ENCODE measurements at regions not wholly inside any gene's neighbourhood (a gene's known extent, or its start where the extent isn't known, plus 50 kb on each side); places are given as distances from the start of the nearest gene placed in this dataset.

DNA sequence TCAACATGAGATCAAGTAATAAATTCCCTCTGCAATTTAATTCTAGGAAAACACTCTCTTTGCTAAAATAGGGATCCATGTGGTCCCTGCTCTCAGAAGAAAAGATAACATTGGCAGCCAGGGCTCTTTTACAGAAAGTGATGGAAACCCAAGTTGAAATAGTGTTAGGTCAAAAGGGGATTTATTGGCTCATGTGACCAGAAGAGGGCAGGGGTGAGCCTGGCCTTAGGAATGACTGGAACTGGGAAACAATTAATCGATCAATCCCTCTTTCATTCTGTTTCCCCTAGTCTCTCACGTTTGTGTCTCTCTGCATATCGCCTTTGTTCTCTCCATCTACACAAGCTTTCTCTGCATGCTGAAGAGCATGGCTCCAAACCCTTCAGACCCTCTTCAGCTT, 58.3 kb upstream of the ALDH1B1 start:
- intact Hi-C loops (cut with DNase I; ENCODE audit: low total_unique reads) = no loop called here
- TF ChIP-seq POLR2AphosphoS5 (IDR thresholded peaks at IDR 0.05) (no peak), POLR2A (IDR thresholded peaks at IDR 0.05) (no peak)
- TF ChIP-seq, protein P1, sequence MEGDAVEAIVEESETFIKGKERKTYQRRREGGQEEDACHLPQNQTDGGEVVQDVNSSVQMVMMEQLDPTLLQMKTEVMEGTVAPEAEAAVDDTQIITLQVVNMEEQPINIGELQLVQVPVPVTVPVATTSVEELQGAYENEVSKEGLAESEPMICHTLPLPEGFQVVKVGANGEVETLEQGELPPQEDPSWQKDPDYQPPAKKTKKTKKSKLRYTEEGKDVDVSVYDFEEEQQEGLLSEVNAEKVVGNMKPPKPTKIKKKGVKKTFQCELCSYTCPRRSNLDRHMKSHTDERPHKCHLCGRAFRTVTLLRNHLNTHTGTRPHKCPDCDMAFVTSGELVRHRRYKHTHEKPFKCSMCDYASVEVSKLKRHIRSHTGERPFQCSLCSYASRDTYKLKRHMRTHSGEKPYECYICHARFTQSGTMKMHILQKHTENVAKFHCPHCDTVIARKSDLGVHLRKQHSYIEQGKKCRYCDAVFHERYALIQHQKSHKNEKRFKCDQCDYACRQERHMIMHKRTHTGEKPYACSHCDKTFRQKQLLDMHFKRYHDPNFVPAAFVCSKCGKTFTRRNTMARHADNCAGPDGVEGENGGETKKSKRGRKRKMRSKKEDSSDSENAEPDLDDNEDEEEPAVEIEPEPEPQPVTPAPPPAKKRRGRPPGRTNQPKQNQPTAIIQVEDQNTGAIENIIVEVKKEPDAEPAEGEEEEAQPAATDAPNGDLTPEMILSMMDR (IDR thresholded peaks at IDR 0.05 in 8 of 11, conservative IDR thresholded peaks at IDR 0.05 in 3 of 11) = no peak
- Histone ChIP-seq H3K27ac (no peak overlapping the region), H3K9me3 (no peaks in the 10 kb centered on the region), H3K36me3 (no peaks in the 10 kb centered on the region), H3K4me3 (no peak overlapping the region), H3K27me3 (replicated peaks in 1 of 7) (no peaks in the 10 kb centered on the region), H3K4me1 (peaks cover 0 to 4% (median 0%) of the 10 kb centered on the region in 6 donors)
- WGBS, 5 donors = 43 to 65% (median 59%) methylated on average over 3 of the region's 3 CpGs
- DNase-seq = no peak

DNA sequence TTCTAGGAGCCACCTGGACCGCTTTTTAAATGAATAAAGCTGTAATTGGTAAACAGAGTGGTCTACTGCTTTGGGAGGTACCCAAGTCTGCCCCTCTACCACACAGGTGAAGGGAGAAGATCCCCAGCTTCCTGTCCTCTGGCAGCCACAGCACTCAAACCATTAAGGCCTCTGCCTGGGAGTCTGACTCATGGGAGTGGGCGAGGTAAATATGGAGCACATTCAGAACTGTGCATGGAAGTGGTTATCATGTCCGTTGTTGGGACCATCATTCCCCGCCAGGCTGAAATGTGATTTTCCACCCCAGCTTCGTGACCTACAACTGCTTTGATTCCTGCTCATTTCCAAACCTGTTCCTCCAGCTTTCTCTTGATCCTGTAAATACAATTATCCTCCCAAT, 59.5 kb upstream of the ALDH1B1 start:
- H3K9me3 ChIP-seq = no peaks in the 10 kb centered on the region
- H3K36me3 ChIP-seq = no peaks in the 10 kb centered on the region
- WGBS, 5 donors = 78 to 88% (median 80%) methylated on average over 5 of the region's 5 CpGs
- H3K27me3 ChIP-seq (replicated peaks in 1 of 7) = no peaks in the 10 kb centered on the region
- TF ChIP-seq, protein P1 (IDR thresholded peaks at IDR 0.05 in 8 of 11, conservative IDR thresholded peaks at IDR 0.05 in 3 of 11) = no peak
- TF ChIP-seq POLR2A (IDR thresholded peaks at IDR 0.05) (no peak), POLR2AphosphoS5 (IDR thresholded peaks at IDR 0.05) (no peak)
- no peaks in the 10 kb centered on the region for H3K4me1 ChIP-seq
- no peak overlapping the region for H3K4me3 ChIP-seq
- intact Hi-C loops (cut with DNase I; ENCODE audit: low total_unique reads) = no loop called here
- H3K27ac ChIP-seq = no peak overlapping the region
- DNase-seq = no peak

DNA sequence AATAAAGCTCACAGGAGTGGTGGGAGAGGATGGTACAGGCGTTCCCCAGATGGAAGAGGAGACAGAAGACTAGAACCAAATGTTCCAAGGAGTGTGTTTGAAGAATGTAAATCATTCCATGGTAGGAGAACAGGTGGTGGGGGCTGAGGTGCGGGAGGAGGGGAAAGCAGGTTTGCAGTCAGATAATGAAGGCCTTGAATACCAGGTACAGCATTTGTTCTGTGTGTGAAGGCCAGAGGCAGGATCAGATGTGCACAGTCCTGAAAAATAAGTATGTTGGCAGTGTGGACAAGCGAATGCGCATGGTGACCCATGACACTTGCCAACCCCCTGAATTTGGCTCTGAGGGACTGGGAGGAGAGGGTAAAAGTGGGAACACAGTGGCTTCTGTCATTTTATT, 59.9 kb upstream of the ALDH1B1 start:
- WGBS, 5 donors = 86 to 97% (median 92%) methylated on average over 4 of the region's 4 CpGs
- no peak overlapping the region for H3K4me3 ChIP-seq
- H3K4me1 ChIP-seq = no peaks in the 10 kb centered on the region
- intact Hi-C loops (cut with DNase I; ENCODE audit: low total_unique reads) = no loop called here
- no peak for DNase-seq
- no peaks in the 10 kb centered on the region for H3K27me3 ChIP-seq (replicated peaks in 1 of 7)
- no peak overlapping the region for H3K27ac ChIP-seq
- no peaks in the 10 kb centered on the region for H3K36me3 ChIP-seq
- TF ChIP-seq POLR2AphosphoS5 (IDR thresholded peaks at IDR 0.05) (no peak), POLR2A (IDR thresholded peaks at IDR 0.05) (no peak)
- TF ChIP-seq, protein P1 (IDR thresholded peaks at IDR 0.05 in 8 of 11, conservative IDR thresholded peaks at IDR 0.05 in 3 of 11) = no peak
- no peaks in the 10 kb centered on the region for H3K9me3 ChIP-seq

DNA sequence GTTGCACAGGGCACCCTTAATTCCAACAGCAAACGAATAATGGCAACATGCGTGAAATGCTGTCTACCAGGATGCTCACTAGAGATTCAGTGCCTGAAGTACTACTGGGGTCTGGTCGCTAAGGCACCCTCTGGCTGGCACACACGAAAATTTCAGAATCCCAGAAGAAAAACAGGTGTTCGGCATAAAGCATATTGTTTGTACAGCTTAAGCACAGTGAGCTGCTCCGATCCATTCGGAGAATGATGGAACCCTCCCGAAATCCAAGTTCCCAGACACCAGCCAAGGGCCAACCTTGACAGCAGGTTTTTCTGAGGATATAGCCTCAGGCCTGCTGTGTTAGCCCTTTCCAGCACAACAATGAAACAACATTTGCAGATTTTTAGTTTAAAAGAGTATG, 61.4 kb upstream of the ALDH1B1 start:
- intact Hi-C loops (cut with DNase I; ENCODE audit: low total_unique reads) = no loop called here
- WGBS, 5 donors = 89 to 97% (median 92%) methylated on average over 8 of the region's 8 CpGs
- Histone ChIP-seq H3K36me3 (no peaks in the 10 kb centered on the region), H3K4me3 (no peak overlapping the region), H3K9me3 (no peaks in the 10 kb centered on the region), H3K27ac (no peak overlapping the region), H3K27me3 (replicated peaks in 1 of 7) (no peaks in the 10 kb centered on the region), H3K4me1 (no peaks in the 10 kb centered on the region)
- DNase-seq = no peak
- TF ChIP-seq POLR2A (IDR thresholded peaks at IDR 0.05) (no peak), POLR2AphosphoS5 (IDR thresholded peaks at IDR 0.05) (no peak)
- TF ChIP-seq, protein P1 (IDR thresholded peaks at IDR 0.05 in 8 of 11, conservative IDR thresholded peaks at IDR 0.05 in 3 of 11) = no peak

Data from spleen (tissue), 11 donors.